ENCODE measurements at regions not wholly inside any gene's neighbourhood (a gene's known extent, or its start where the extent isn't known, plus 50 kb on each side); places are given as distances from the start of the nearest gene placed in this dataset.

DNA sequence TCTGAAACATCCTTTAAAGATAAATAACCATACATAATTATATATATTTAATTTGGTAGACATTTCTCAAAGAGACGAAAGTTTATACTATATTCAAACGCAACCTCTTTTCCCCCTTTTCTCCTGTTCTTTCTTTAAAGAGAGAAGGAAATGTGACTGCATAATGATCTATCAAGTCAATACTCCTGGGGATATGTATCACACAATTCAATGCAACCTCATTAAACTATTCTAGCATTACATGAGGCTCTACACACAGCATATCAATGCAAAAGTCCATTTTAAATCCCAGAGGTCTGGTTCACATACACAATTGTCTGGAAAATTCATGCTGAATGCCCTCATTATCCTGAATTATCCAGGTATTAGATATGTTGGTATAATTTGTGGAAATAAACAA, 330.7 kb downstream of the LMX1A start:
- ATAC-seq (no peak), DNase-seq (no peak)

DNA sequence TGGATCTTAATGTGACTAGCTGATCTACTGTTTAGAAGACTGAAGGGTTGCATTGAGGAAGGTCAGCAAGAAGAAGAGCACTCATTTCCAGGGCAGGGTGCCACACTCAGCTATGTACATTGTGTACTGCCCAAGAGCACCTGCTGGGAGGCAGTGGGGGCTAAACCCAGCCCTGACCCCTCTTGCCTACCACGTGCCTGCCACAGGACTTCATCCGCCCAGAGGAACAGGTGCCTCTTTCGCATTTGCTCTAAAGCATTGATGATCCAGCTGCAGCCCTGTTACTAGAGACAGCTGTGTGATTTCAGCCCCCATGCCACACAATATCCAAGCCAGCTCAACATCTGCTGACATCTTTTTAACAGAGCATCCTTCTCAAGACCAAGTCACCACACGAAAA, 341.8 kb downstream of the LMX1A start:
- no peak for DNase-seq
- no peak for ATAC-seq

DNA sequence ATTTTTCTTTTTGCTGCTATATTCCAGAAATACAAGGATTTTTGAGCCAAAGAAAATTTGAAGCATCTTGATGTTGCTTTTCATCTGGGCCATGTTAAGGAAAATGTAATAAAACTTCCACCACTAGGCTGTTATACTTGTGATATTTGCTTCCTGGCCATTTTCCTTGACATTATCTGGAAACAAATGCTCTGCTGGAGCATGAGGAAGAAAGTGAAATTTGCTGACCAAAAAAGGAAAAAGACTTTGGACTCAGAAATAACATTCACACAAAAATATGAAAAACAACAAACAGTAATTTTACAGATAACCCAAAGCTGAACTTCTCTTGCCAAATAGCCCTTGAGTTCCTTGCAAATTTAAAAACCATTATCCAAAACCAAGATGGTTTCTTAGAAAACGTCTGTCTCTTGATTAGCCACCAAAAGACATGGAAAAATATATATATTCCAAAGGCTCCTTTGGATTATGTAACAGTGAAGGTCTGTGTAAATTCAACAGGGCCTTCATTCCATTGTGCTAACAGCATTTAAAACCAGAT, 344.5 kb downstream of the LMX1A start:
- no peak for DNase-seq
- no peak for ATAC-seq

DNA sequence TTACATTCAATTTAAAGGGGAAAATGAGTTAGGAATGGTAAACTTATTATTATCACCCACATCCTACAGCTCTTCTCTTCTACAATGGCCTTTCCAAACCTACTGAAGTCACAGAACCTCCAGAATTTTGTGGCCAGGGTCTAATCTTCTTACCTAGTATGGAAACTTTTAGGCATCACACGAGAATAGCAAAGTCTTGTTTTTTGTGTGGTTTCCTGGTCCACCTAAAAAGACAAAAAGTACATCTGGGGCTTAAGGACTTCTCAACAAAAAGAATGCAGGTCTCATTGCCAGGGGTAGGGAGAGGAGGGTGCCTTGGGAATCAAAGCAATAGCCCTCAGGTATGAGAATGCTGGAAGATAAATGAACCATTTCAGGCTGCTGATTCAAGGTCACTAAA, 345.3 kb downstream of the LMX1A start:
- ATAC-seq (no peak), DNase-seq (no peak)

DNA sequence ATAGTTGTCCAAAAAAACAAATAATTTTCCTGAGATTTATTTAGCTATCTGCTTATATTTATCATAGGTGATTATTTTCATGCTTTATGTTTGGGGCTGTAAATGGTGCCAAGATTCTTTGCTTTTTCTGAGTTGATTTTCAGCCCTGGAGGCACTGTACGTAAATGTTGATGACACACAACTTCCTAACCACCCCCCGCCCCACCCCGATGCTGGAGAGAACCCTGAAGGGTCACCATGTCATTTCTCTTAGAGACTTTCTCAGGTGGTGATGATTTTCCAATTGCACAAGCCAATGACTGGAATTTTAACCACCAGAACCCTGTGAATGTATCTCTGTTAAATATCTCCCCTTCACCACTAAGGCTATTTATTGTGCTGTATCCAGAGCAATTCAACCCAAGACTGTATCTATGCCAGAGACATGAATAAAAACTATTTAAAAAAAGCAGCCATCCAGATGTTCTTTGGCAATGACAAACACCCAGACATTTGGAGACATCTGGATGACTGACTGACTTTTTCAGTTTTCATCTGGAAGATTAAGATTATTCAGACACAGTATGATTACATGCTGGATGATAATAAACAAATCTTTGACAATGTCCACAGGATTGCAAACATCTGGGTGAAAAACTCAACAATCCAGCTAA, 346.0 kb downstream of the LMX1A start:
- DNase-seq (no peak), ATAC-seq (no peak)

DNA sequence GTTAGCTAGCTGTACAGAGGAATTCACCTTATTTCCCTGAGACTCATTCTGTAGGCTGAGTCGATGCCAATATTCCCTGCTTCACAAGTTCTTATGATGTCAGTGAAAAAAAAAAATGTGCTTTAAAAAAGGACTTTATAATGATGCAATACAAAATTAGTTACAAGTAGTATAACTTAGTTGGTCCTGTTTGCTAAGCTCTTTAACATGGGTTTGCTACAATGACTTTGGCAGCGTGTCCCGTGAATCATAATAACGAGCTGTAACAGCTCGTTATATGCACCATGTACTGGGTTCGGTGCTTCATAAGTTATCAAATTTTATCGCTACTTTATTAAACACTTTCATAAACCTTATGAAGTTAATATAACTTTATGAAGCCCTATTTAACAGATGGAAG, 349.7 kb downstream of the LMX1A start:
- ATAC-seq (no peak), DNase-seq (no peak)

DNA sequence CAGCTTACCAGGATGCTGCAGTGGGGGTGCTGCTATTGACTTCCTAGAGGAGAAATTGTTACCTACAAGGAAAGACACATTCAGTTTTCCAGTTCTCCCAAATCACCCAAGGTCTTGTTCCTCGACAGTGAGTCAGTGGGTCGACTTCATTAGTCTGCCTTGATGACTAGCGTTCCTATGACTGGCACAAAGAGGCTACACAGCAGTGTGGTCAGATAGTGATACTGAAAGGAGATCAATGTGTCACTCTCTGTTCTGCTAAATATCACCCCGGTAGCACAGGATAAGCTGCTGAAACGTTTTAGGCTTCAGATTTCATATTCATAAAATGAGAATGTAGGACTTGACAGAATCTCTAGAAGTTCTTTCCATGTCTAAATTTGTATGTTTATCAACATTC, 357.4 kb downstream of the LMX1A start:
- no peak for DNase-seq

DNA sequence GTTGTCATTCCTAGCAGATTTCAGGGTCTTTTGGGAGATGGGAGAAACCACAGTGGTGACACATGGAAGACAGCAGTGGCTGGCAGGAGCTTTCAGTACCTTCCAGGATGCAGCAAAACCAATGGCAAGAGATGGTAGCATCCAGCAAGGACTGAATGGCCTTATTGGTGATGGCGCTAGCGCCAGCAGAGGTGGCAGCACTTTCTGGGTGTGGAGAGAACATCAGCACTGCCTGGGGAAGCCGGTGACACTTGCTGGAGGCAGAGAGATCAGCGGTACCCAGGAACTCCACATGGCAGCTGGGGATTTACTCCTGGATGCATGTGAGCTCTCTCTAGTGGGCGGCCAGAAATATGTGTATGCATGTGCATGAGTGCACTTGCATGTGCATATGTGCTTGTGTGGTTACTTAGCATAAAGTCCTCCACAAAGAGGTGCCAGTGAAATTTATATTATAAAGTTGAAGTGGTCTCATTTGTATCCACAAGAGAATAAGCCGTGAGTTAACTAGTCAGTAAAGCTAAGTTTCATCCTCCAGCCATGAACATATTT, 364.7 kb downstream of the LMX1A start:
- DNase-seq: no peak
- no peak for ATAC-seq

More for the DNA sequence above, 357.4 kb downstream of the LMX1A start:
- no peak for ATAC-seq

DNA sequence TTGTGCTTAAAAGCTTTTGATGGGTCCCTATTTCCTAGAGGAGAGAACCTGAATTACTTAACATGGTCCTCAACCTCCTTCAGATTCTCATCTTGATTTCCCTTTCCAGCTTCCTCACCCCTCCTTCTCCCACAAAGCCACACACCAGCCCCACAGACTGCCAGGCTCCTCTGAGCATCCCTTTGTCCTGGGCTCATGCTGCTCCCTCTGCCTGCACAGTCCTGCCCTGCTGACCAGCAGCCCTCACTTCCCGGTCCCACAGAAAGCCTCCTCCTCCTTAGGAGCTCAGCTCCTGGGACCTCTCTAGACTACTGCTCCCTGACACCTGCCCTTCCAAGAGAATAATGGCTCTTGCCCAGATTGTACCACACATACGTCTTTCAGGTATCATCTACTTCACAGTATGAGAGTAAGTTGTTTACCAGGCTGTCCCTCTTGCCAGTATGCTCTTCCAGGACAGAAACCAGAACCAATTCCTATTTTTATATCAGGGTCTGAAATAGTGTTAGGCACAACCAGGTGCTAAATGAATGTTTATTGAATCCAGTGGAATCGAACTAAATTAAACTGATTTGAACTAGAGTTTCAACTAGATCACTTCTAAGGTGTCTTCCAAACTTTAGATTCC, 373.4 kb downstream of the LMX1A start:
- ATAC-seq (no peak), DNase-seq (no peak)

DNA sequence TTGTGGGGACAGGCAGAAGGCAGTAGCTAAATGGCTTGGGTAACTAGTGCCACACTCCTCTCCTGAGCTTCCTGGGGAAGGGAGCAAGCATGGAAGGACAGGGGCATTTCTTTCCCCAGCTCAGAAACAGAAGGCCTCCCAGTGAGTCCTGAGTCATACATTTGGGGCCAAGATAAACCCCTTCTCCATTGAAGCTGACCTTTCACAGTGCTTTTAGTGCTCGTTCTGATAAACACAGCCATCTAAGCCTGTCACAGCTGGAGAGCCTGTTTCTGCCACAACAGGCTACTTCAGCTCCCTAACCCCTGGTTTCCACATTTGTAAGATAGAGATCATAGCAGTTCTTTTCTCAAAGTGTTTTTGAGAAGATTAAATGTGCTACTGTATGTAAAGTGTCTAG, 374.0 kb downstream of the LMX1A start:
- no peak for DNase-seq

DNA sequence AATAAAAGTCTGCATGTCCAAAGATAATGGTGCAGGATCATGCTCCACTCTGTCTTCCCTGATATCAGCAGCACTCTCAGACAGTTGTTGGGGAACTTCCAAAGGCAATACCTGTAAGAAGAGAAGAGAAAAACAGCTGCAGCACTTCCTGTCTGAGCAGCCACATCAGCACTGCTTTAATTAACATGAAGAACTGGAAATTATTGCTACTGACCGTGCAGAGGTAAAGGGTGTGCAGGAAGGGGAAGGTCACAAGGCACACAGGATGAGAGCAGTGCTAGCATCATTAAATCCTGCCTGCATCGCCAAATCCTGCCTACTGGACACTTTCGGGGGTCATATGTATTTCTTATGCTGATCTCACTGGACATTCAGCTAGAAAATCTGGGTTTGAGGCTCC, 379.0 kb downstream of the LMX1A start:
- ATAC-seq (no peak), DNase-seq (no peak)

More for the DNA sequence above, 374.0 kb downstream of the LMX1A start:
- ATAC-seq: no peak

DNA sequence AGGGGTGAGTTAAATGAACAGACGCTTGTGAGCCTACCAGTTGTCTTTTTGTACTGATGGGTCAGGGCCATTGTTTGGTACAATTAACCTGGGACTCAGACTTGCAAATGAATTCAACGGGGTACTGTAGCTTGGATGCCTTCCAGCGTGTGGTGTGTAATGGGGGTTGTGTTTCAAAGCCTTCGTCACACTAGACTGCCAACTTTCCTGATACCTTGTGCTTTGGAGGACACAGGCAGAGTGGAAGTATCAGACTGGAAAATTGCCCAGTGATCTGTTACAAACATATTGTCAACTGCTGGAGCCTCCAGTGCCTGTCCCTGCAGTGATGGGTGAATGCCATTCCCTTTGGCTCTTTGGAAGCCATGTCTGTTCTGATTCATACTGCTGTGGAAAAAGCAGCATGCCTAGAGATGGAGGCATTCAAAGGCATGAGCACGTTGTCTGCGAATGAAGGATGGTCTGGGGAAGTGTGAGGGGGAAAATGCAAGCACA, 384.5 kb downstream of the LMX1A start:
- ATAC-seq (no peak), DNase-seq (no peak)

DNA sequence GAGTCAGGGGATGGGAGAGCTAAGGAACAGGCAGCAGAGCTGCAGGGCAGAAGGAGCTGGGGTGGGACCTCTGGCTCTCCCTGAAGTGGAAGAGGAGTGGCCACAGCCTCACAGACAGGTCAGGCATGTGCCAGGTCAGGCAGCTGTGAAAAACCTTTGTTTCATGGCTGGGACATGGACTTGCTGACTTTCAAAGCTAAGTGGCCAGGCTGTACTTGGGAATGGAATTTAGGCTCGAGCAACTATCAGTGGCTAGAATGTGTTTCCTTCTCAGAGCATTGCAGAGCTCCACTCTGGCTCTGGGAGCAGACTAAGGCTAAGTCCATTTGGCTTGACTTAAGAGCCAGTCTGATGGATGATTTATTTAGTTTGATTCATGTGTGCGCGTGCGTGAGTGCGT, 385.1 kb downstream of the LMX1A start:
- ATAC-seq (no peak), DNase-seq (no peak)

DNA sequence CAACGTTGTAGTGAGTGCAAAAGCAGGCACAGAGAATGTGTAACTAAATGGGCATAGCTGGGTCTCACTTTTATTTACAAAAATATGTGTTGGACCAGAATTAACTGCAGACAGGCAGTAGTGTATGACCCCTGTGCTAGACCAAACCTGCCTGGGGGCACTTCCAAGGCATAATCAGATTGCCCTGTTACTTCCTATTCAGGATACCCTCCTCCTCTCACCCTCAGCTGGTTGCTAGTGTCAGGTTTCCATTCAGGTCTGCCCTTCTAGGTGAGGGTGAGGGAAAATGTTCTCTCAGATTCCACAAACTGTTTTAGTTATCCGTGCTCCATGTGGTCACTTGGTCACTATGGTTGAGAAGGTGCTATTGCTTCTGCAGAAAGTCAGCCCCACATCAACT, 387.3 kb downstream of the LMX1A start:
- no peak for ATAC-seq
- no peak for DNase-seq

DNA sequence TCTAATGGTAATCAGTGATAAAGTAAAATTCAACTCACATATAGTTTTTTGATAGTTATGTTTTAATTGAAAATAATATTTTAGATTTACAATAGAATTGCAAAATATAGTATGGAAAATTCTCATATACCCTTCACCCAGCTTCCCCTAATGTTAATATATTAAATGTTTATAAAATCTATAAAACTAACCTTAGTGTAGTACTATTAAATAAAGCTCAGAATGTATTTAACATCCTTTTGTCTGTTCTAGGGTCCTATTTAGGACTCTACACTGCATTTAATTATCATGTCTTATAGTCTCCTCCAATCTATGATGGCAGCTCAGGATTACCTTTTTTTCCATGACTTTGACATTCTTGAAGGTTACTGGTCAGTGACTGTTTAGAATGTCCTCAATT, 389.2 kb downstream of the LMX1A start:
- ATAC-seq: no peak
- no peak for DNase-seq

DNA sequence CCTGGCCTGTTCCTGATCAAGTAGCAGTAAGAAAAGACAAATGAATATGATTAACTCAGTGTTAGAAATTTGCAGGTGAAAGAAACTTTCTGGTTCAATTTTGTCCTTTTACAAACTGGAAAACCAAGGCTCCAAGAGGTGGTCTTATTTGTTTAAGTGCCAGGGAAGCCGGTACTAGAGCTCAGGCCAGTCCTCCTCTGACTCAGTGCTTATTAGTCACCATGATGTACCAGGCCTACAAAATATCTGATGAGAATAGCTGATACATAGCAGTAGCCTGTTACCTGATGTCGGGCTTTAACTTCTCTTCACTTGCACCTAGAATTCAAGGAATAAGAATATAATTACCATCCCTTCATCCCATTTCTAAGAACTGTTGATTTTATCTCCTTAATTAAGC, 394.8 kb downstream of the LMX1A start:
- ATAC-seq (no peak), DNase-seq (no peak)

DNA sequence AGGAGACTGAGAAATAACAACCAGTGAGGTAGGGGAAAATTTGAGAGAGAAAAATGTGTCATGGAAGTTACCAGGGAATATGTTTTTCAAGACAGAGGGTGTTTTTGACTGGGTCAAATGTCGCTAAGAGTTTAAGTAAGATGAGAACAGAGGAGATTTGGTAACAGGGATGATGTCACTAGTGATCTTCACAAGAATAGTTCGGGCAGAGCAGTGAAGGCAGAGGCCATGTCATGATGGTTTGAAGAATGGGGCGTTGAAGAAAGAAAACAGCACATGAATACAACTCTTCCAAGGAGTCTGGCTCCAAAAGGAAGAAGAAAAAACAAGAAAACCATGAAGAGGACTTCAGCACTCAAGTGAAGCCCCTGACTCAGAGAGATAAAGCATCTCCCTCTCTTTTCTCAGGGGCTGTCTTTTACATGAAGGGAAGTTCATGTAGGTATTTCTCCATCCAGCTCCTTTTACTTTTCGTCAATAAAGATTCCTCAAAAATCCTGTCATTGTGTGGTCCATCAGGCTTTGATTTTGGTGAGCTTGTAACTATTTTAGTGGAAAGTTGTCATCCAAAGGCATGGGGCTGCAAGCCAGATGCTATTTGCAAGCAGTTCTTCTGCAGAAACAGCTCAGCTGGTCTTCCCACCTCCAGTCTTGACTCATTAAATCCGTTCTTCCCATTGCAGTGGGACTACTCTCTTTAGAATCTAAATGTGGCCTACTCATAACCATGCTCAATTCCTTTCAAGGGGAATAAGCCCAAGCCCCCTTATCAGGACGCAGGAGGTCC, 397.3 kb downstream of the LMX1A start:
- DNase-seq (no peak), ATAC-seq (no peak)

DNA sequence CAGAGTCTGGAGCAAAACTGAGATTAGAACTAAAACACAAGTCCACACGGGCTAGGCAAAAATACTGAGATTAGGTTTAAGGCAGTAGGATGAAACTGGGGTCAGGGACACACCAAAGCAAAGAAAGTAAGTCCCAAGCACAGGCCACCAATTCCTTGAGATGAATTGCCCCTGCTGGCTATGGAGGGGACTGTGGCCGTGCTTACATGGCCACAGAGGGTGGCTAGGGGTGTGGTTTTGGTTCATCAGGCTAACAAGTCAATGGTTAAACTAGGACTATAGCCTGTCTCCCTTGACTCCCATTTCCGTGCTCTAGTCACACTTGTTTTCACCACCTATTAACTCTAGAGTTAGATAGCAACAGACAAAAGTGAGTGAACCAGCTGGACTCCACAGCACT, 394.8 kb downstream of the PBX1 start:
- no peak for DNase-seq
- ATAC-seq: no peak

DNA sequence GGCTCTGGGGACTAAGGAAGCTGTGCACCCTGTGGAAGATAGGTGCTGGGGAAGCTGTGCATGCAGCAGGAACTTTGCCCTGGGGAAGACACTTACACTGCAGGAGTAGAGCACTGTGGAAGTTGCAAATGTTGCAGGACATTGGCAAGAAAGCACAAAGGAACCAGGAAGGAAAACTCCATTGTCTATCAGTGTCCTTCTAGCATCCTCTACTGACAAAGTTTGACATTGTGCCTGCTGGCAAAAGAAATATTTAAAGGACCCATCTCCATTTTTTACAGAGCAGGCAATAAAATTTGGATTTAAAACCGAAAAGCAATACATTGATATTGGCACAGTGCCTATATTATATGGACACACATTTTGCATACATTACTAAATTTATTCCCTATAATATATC, 394.1 kb downstream of the PBX1 start:
- DNase-seq (no peak), ATAC-seq (no peak)

DNA sequence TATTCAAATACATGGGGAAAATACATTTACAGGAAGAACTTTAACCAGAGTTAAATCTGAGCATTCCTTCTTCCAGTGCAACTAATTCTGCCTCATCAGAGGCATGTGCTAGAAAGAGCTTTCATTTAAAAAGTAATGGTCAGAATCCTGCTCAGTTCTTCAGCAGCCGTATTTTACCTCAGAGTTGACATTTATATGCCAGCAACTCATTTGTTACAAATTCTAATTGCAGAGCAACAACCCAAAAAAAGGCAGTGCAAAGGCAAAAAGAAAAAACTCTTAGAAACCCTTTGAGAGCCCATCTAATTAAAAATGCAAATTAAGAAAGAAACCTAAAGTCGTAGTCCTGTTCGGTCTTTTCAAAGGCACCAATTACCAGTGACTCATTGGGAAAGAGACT, 392.5 kb downstream of the PBX1 start:
- DNase-seq: no peak
- ATAC-seq: no peak

DNA sequence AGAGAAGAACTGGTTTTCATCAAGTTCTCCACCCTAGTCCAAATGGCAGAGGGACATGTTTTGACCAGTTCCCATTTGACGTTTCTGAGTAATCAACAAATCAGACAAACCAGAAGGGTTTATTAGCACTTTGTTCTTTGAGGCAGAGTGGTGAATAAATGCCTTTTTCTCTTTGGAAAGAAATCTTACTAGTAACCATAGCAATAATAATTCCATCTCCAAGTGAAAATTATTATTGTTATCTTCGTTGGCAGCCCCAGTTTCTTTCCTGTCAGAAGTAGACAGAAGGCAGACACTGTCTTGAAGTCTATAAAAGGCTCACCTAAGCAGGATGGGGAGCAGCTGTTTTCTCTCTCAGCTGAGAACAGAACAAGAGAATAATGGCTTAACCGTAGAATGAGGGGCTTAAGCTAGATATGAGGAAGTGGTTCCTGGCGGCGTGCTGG, 391.6 kb downstream of the PBX1 start:
- DNase-seq: no peak
- ATAC-seq: no peak

DNA sequence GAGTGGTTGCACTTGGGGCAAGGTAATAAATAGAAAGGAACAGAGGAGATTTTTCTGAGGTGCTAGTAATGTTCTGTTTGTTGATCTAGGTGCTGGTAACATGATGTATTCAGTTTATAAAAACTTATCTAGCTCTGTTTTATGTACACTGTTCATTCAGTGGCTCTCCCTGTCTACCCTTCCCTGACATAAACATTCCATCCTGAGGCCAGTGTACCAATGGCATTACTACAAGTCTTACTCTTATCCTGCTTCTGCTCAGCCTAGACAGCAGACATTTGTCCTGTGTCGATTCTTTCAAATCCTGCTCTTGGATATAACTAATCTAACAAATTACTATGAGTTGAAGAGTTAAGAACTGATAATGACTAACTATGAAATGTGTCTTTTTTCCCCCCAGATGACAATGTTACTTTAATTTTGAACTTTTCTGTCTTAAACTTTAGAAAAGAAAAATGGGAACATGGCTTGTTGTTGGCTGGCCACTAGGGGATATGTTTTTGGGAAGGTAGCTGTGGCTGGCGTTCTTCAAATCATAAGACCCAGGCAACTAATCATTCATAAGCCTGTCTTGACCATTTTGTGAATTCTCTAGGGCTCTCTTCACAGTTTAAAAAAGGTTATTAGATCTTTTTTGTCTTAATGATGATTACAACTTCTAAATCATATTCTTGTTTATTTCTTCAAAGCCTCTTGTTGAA, 390.9 kb downstream of the PBX1 start:
- ATAC-seq (no peak), DNase-seq (no peak)
